ENCODE measurements at regions not wholly inside any gene's neighbourhood (a gene's known extent, or its start where the extent isn't known, plus 50 kb on each side); places are given as distances from the start of the nearest gene placed in this dataset.
A peak's percentile ranks its signal among the peaks of the same experiment; 100 is the strongest.

DNA sequence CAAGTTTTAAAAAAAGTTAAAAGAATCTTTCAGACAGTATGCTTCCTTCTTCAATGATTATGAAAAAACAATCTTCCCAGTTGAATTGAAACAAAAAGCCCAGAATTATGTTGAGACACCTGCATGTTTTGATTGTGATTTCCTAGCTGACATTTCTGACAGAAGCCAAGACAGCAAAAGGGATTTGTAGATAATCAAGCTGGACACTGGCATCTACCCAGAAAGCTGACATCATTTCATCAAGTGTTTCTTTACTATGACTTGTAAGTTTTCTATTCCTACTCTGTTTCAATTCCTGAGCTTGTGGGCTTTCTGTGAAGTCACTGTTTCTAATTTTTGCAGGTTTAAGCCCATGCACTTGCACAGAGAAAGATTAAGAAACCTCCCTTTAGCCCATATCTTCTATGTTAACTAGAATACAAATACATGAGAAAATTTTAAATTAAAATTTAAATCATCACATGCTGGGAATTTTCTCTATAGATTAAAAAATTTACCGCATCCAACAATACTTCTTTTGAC lies 82.9 kb upstream of the CCDC85A start:
- DNase-seq, result no peak

DNA sequence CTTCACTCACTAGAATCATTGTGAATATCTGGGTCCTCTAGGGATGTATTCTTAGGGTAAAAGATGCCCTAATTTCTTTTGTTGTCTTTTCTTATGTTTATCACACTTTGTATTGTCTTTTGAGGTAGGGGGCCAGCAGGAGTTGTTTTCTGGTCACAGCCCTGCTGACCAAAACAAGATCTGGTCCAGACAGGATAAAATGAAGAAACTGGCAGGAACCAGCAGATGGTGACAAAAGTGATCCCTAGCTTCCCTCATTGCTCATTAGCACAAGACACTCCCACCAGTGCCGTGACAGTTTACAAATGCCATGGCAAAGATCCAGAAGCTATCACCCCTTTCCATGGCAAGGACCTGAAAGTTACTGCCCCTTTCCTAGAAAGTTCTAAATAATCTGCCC lies 81.7 kb upstream of the CCDC85A start:
- DNase-seq, result no peak

DNA sequence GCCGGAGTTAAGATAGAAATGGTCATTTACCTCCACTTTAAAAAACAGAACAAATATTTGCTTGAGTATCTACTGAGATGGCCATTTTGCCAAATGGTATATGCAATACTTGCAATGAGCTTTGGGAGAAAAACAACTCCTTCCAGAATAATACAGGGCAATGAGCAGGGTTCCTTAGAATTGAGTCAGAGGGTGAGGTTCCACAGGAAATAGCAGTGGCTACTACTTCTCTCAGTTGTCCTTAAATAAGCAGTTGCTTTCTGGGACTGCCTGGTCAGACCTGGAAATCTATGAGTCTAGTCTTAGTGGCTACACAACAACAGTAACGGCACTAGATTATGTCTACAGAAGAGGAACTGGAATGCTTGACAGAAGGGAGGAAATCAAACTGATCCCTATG lies 80.9 kb upstream of the CCDC85A start:
- no peak for DNase-seq

DNA sequence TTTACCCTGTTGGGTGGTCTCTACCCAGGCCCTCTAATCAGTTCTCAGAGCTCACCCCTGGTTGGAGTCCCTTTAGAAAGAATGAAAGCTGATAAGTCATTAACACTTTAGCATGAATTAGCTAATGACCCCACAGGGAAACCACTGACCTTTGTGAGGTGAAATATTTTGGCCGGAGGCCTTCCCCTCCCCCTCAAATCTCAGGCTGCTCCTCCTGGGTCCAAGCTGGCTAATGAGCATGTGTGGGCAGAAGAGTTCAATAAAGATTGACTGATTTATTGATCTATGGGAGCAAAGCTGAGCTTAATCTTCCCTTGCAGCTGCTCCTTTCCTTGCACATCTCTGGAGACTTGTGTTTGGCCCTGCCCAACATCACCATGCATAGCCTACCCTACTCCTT lies 78.8 kb upstream of the CCDC85A start:
- DNase-seq, result no peak

DNA sequence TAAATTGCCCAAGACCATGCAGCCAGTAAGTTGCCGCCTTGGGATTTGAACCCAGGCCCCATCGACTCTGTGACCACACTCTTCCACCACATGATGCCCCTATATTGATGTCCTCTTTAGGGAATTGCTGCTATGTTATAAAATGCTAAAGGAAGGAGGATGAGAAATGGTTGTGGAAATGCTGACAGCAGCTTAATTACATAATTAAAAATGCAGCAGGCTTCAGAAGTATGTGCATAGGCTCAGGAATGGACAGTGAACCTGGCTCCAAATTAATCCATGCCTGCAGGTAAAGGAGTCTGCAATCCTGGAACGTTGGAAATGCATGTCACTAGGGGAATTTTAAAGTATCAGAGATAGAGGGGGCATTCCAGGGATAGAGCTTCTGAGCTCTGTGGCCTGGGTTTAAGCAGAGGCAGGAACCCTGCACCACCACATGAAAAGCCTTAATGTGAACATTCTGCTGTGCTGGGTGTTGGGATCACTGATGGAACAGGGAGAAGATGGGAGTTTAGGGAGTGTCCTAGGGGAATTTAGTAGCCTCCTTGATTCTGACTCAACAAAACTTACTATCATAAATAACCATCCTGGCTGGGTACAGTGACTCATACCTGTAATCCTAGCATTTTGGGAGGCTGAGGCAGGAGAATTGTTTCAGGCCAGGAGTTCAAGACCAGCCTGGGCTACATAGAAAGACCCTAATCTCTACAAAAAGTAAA lies 76.1 kb upstream of the CCDC85A start:
- DNase-seq, result no peak

- no peak for DNase-seq
Measured at GRCh38 chr2:56108806-56109205, 75.0 kb upstream of the CCDC85A start.

DNA sequence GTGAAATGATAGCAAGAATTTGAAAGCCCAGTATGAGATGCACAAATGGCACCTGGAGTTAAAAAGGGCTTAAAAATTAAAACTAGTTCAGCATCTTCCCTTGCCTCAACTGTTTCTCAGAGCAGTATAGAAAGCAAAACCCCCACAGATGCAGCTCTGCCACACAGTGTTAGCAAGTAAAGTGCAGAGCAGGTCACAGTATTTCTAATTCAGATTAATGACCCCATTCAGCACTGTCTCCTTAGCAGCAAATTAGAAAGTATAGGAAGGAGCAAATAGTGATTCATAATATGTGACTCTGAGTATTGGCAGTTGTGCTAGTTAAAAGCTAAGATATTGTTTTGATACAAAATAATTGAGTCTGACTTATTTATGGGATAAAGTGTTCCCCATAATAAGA lies 73.8 kb upstream of the CCDC85A start:
- DNase-seq, result no peak

- no peak for DNase-seq
Measured at GRCh38 chr2:56113382-56113975, 70.3 kb upstream of the CCDC85A start.

GRCh38 chr2:56117764-56118163 lies 66.0 kb upstream of the CCDC85A start:
- DNase-seq, result no peak

GRCh38 chr2:56118474-56118873 lies 65.3 kb upstream of the CCDC85A start:
- no peak for DNase-seq

DNA sequence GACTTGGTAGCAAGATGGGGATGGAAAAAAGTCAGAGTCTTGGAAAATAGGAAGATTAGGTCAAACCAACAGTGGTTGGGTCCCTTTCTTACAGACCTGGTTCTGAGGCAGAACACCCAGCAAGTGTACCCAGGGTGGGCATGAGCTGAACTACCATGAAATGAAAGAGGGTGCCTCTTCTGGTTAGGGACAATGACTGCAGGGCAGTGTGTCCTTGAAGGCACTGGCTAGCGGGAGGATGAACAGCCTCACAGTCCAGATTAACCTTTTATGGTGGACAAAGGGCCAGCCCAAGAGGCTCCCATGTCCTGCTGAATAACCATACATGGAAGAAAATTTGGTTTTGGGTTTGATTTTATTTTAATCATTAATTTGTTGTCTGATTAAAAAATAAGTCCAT lies 61.8 kb upstream of the CCDC85A start:
- no peak for DNase-seq

- no peak for DNase-seq
Measured at GRCh38 chr2:56123538-56123937, 60.3 kb upstream of the CCDC85A start.

DNA sequence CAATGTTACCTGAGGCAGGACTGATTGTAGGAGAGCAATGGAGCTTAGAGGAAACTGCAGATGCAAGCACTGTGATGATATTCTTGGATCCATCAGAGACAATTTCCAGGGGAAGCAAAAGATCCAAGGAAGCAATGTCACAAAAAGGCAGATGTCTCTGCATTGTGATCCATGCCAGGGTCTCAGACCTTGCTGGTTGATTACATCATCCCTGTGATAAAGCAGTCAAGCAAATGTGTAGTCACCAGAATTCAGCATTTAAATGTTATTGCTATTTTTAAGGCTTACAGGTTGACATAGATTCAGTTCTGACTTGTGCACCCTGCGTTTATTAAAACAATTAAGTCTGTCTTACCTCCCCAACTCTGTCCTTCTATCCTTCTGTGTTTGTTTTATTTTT lies 56.8 kb upstream of the CCDC85A start:
- DNase-seq, result no peak

DNA sequence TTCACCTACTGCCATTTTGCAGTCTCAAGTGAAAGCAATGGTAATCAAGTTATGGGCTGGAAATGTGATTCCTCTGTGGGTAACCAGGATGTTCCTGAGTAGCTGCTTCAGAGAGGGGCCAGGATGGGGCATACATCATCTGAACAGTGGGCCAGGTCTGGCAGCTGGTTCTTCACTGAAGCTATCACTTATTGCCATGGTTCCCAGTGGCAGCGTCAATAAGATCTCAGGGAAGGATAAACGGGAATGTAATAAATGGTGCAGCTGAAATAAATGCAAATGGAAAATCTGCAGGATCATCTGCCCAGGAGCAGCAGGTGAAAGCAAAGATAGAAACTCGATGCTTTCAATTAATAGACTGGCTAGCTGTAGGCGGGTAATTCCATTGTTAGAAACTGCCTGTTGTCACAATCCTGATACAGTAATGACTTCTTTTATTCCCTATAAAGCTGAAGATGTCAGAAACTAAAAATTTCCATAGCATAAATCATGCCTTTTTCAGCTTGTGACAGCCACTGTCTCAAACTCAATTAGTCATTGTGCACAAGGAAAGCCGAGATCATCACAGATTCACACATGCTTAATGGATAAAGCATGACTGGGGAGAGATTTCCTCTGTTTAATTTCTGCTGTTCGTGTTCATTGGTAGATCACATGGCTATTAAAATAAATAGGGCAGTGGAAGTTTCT lies 56.2 kb upstream of the CCDC85A start:
- DNase-seq, result no peak

DNA sequence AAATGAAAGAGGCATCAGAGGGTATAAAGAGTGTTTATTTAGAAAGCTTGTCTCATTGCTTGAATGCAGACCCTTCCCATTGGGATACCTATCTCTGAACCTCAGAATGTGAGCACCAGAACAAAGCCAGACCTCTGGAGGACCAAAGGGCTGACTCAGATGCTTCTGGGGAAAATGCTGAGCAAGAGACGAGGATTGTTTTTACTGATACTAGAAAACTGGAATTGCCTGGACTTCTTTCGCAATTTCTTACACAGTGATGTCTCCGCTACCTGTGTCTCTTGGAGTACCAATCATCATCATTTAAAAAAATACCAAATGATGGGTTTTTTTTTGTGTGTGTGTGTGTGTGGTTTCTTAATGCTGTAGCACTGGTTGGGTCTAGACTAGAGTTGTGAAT lies 55.6 kb upstream of the CCDC85A start:
- DNase-seq, result no peak

DNA sequence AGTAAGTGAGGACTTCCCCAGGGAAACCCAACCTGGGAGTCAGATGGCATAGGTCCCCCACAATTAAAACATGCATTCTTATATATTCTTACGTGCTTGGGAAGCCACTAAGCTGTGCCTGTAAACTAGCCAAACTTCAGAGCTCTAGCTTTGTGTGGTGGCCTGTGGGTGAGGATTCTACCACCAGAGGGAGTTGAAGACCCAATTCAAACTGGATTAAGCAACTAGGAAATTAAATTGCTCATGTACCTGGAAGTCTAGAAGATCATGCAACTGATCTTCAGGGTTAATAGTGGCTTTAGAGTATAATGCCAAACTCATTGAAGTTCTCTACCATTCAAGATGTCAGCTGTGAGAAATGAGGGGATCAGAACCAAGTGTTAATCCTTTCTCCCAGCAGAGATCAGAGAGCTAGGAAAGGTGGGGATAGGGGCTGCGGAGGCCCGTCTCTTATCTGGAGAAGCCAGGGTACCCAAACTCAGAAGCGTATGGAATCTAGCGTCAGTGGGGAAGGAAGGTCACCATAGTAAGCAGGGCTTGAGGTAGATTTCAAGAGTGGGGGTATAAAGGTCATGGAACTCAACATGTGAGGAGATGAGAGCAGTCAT lies 53.2 kb upstream of the CCDC85A start:
- DNase-seq, result peak; percentile 6 to 48 (median 28)

GRCh38 chr2:56132138-56132537 lies 51.7 kb upstream of the CCDC85A start:
- DNase-seq, result peak; percentile 42 to 69 (median 46)

DNA sequence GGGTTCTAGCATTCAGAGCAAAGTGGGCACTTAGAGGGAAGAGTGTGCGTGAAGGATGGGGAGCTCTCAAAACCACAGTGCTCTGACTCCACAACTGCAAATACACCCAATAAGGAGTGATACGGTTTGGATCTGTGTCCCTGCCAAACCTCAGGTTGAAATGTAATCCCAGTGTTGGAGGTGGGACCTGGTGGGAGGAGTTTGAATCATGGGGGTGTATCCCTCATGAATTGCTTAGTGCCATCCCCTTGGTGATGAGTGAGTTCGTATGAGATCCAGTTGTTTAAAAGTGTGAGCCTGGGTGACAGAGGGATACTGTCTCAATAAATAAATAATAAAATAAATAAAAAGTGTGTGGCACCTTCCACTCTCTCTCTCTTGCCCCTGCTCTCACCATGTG lies 50.3 kb upstream of the CCDC85A start:
- DNase-seq, result no peak

- peak in 1 of 3 donors; percentile 8 for DNase-seq
Measured at GRCh38 chr2:56133931-56134629, 49.7 kb upstream of the CCDC85A start.

Measured in muscle of back (tissue), 3 donors.